Hindlimb muscle (tissue), 1 donor: ENCODE measurements at regions not wholly inside any gene's neighbourhood (a gene's known extent, or its start where the extent isn't known, plus 50 kb on each side); places are given as distances from the start of the nearest gene placed in this dataset.
A peak's percentile ranks its signal among the peaks of the same experiment; 100 is the strongest.

Experiments
- DNase-seq: peaks from one replicate; pipeline ENCODE4 v3.0.0-alpha.2; 2013

GRCh38 chr16:73804456-73804855, 492.2 kb upstream of the PSMD7 start:
- DNase-seq: no peak

- DNase-seq: no peak
These were observed 498.1 kb upstream of the PSMD7 start for GRCh38 chr16:73798471-73798870.

GRCh38 chr16:73797115-73797514, 499.5 kb upstream of the PSMD7 start:
- DNase-seq: no peak

- no peak for DNase-seq
These were observed 500.4 kb upstream of the PSMD7 start for GRCh38 chr16:73796241-73796640.

GRCh38 chr16:73794994-73795393, 501.6 kb upstream of the PSMD7 start:
- DNase-seq: peak; percentile 69

GRCh38 chr16:73793871-73794437, 502.7 kb upstream of the PSMD7 start:
- DNase-seq: no peak

GRCh38 chr16:73793260-73793659, 503.4 kb upstream of the PSMD7 start:
- no peak for DNase-seq

- no peak for DNase-seq
These were observed 504.2 kb upstream of the PSMD7 start for GRCh38 chr16:73792199-73793020.

- DNase-seq: no peak
These were observed 515.3 kb upstream of the PSMD7 start for GRCh38 chr16:73781297-73781696.

- no peak for DNase-seq
These were observed 517.7 kb upstream of the PSMD7 start for GRCh38 chr16:73778887-73779286.

GRCh38 chr16:73775841-73776388, 520.7 kb upstream of the PSMD7 start:
- DNase-seq: peak; percentile 38

- DNase-seq: no peak
These were observed 525.2 kb upstream of the PSMD7 start for GRCh38 chr16:73771196-73772064.

- no peak for DNase-seq
These were observed 527.8 kb upstream of the PSMD7 start for GRCh38 chr16:73768786-73769203.

GRCh38 chr16:73764321-73764720, 532.3 kb upstream of the PSMD7 start:
- no peak for DNase-seq

- DNase-seq: no peak
These were observed 540.1 kb upstream of the PSMD7 start for GRCh38 chr16:73756289-73757178.

GRCh38 chr16:73753931-73754330, 542.7 kb upstream of the PSMD7 start:
- no peak for DNase-seq

GRCh38 chr16:73750639-73751038, 546.0 kb upstream of the PSMD7 start:
- no peak for DNase-seq

GRCh38 chr16:73747328-73747727, 549.3 kb upstream of the PSMD7 start:
- no peak for DNase-seq

- no peak for DNase-seq
These were observed 550.1 kb upstream of the PSMD7 start for GRCh38 chr16:73746554-73746953.

- no peak for DNase-seq
These were observed 552.7 kb upstream of the PSMD7 start for GRCh38 chr16:73743665-73744496.
